ENCODE measurements at regions not wholly inside any gene's neighbourhood (a gene's known extent, or its start where the extent isn't known, plus 50 kb on each side); places are given as distances from the start of the nearest gene placed in this dataset.

DNA sequence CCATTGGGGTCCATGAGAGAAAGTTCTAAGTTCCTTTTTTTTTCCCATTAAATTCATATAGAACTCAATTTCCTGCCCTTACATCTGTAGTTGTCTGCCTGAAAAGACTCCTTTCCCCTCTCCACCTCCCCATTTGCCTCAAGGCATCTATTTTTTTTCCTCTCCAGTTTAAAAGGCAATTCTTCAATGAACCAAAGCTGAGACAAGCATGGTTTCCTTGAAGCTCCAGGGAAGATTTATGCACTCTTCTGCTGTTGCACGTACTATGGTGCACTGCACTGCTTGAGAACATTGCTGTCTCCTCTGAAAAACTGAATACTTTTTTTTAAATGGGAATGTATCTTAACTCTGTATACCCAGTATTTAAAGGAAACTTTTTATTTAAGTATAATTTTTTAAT lies 465.2 kb downstream of the CD83 start:
- TF ChIP-seq, protein P1, sequence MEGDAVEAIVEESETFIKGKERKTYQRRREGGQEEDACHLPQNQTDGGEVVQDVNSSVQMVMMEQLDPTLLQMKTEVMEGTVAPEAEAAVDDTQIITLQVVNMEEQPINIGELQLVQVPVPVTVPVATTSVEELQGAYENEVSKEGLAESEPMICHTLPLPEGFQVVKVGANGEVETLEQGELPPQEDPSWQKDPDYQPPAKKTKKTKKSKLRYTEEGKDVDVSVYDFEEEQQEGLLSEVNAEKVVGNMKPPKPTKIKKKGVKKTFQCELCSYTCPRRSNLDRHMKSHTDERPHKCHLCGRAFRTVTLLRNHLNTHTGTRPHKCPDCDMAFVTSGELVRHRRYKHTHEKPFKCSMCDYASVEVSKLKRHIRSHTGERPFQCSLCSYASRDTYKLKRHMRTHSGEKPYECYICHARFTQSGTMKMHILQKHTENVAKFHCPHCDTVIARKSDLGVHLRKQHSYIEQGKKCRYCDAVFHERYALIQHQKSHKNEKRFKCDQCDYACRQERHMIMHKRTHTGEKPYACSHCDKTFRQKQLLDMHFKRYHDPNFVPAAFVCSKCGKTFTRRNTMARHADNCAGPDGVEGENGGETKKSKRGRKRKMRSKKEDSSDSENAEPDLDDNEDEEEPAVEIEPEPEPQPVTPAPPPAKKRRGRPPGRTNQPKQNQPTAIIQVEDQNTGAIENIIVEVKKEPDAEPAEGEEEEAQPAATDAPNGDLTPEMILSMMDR (IDR thresholded peaks at IDR 0.05; ENCODE audit: insufficient read depth, low read length, poor library complexity, severe bottlenecking), result no peak
- TF ChIP-seq EZH2phosphoT487 (conservative IDR thresholded peaks at IDR 0.05; ENCODE audit: low read length), result no peak
